ENCODE measurements at regions not wholly inside any gene's neighbourhood (a gene's known extent, or its start where the extent isn't known, plus 50 kb on each side); places are given as distances from the start of the nearest gene placed in this dataset.
"Not testable (repeated sequence)": the region's sequence is repeated elsewhere in the genome, so short reads cannot be mapped to it uniquely, and the experiment has no call there.

DNA sequence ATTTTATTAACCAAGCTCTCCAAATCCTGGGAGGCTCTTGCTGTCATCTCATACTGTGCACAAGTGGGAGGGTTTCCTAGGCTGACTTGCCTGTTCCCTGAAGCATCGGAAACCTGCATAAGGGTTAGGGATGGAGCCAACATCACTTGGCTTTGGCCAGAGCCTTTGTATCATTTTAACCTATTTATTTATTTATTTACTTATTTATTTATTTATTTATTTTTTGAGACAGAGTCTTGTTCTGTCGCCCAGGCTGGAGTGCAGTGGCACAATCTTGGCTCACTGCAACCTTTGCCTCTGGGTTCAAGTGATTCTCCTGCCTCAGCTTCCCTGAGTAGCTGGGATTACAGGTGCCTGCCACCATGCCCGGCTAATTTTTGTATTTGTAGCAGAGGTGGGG is 645.9 kb downstream of the TYW1 start:
- H4K91ac ChIP-seq (ENCODE audit: insufficient read depth, low read depth, low read length) = not testable (repeated sequence)

More for the DNA sequence above, 645.9 kb downstream of the TYW1 start:
- BruUV-seq (replicated peaks); H3K36me3 ChIP-seq (ENCODE audit: control insufficient read depth, insufficient read depth, low read length); H3K23ac ChIP-seq (ENCODE audit: low read depth, low read length); H4K8ac ChIP-seq (ENCODE audit: low read depth in 2 of 2, low read length in 2 of 2); CTCF ChIA-PET; H2BK5ac ChIP-seq (ENCODE audit: low read depth, low read length, poor library complexity, severe bottlenecking); H3K9me1 ChIP-seq (ENCODE audit: insufficient read depth, low read length); POLR2A ChIA-PET (ENCODE audit: unreplicated experiment); H2BK120ac ChIP-seq (ENCODE audit: low read depth, low read length); H3K27ac ChIP-seq (ENCODE audit: insufficient read depth, low read length); H2AK5ac ChIP-seq (ENCODE audit: low read depth, low read length); ATAC-seq (ENCODE audit: low read depth); H2AK9ac ChIP-seq (replicated peaks; ENCODE audit: low read depth, low read length, poor library complexity); H3K18ac ChIP-seq (ENCODE audit: low read depth, low read length); DNase-seq; H3K4ac ChIP-seq (ENCODE audit: low read depth, low read length); H4K5ac ChIP-seq (ENCODE audit: low read depth, low read length); H3K4me1 ChIP-seq (ENCODE audit: control insufficient read depth, insufficient read depth, low read length); H4K20me1 ChIP-seq (ENCODE audit: insufficient read depth, low read length); intact Hi-C loops (cut with micrococcal nuclease); H2BK15ac ChIP-seq (ENCODE audit: low read depth, low read length); H3K56ac ChIP-seq (ENCODE audit: extremely low read depth, insufficient read depth, low read length); H2BK20ac ChIP-seq (ENCODE audit: low read depth, low read length); H3K9ac ChIP-seq (ENCODE audit: low read depth, low read length); H3K79me1 ChIP-seq (ENCODE audit: low read depth in 1 of 2, low read length in 2 of 2); H3K4me3 ChIP-seq (ENCODE audit: insufficient read depth, low read depth, low read length); in situ Hi-C loops (cut with MboI; ENCODE audit: low sequenced_read_pairs); dilution Hi-C loops (cut with HindIII; ENCODE audit: low sequenced_read_pairs, unreplicated experiment); H3K4me2 ChIP-seq (ENCODE audit: low read depth, low read length); H3K14ac ChIP-seq (replicated peaks; ENCODE audit: low read depth, low read length); H2AFZ ChIP-seq (replicated peaks; ENCODE audit: low read length, poor library complexity); H3K27me3 ChIP-seq (ENCODE audit: control insufficient read depth, insufficient read depth, low read length): not testable (repeated sequence)
- WGBS, 2 experiments (ENCODE audit: extremely low coverage in 2 of 2, insufficient read length in 1 of 2) = no CpG with 5 or more reads among the region's 3 CpGs
- H3K9me3 ChIP-seq (ENCODE audit: control insufficient read depth, insufficient read depth, low read length) = peaks cover 15% of the 10 kb centered on the region

Data from IMR-90 (cell line).